IMR-90 (cell line): ENCODE measurements at regions not wholly inside any gene's neighbourhood (a gene's known extent, or its start where the extent isn't known, plus 50 kb on each side); places are given as distances from the start of the nearest gene placed in this dataset.

ENCODE experiments used
- BHLHE40 ChIP-seq: fragments of 150-350 bp; IDR thresholded peaks from 2 replicates; pipeline ENCODE4 v1.6.1; 2016; ENCODE audit warnings: mild to moderate bottlenecking, low read depth, low read length
- CEBPB ChIP-seq: IDR thresholded peaks from 2 replicates; pipeline ENCODE4 v1.6.1; 2012; ENCODE audit warnings: low read depth, low read length, improper control_type of control experiment
- ELK1 ChIP-seq: fragments of 150-350 bp; IDR thresholded peaks from 2 replicates; pipeline ENCODE4 v1.6.1; 2016; ENCODE audit warnings: low read depth, mild to moderate bottlenecking, low read length, moderate library complexity, borderline replicate concordance
- FOS ChIP-seq: fragments of 150-350 bp; IDR thresholded peaks from 2 replicates; pipeline ENCODE4 v1.6.1; 2016; ENCODE audit warnings: low read depth, low read length
- MAFK ChIP-seq: IDR thresholded peaks from 2 replicates; pipeline ENCODE4 v1.6.1; 2012; ENCODE audit warnings: low read depth, low read length, improper control_type of control experiment
- MXI1 ChIP-seq: IDR thresholded peaks from 2 replicates; pipeline ENCODE4 v1.6.1; 2012; ENCODE audit warnings: low read depth, mild to moderate bottlenecking, low read length, moderate library complexity, borderline replicate concordance
- POLR2A ChIP-seq: IDR thresholded peaks from 2 replicates; pipeline ENCODE4 v1.6.1; 2012; ENCODE audit warnings: mild to moderate bottlenecking, low read depth, low read length
- RAD21 ChIP-seq: IDR thresholded peaks from 2 replicates; pipeline ENCODE4 v1.6.1; 2012; ENCODE audit warnings: low read length, improper control_type of control experiment
- RFX5 ChIP-seq: IDR thresholded peaks from 2 replicates; pipeline ENCODE4 v1.8.0; 2012; ENCODE audit warnings: low read depth, mild to moderate bottlenecking, low read length, moderate library complexity
- SMC3 ChIP-seq: fragments of 150-350 bp; IDR thresholded peaks from 2 replicates; pipeline ENCODE4 v1.6.1; 2016; ENCODE audit warnings: low read depth, mild to moderate bottlenecking, antibody characterized with exemption, low read length, moderate library complexity
- USF2 ChIP-seq: fragments of 150-350 bp; IDR thresholded peaks from 2 replicates; pipeline ENCODE4 v1.6.1; 2017; ENCODE audit warnings: mild to moderate bottlenecking, antibody characterized with exemption, low read length, low read depth
- TF ChIP-seq, protein P1 (sequence below): conservative IDR thresholded peaks from 2 replicates; pipeline ENCODE4 v1.5.1; 2012; ENCODE audit warnings: mild to moderate bottlenecking, low read depth, low read length, improper control_type of control experiment

DNA sequence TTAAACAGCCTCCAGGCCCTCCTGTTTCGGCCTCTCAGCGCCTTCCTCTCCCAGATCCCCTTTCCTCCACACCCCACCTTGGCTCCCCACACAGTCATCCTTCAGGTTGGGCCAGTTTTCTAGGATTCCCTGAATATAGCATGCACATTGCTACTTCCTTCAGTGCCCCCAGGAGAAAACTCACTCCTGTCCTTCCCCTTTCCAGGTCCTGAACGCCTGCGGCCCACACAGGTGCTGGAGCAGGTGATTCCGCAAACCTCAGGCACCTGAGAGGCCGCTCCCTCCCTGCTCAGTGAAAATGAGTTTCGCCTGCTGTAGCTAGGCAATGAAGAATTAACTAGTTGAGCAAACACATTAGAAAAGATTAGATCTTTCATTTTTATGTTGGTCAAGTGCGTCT is 185.0 kb downstream of the MED10 start:
- TF ChIP-seq SMC3 (no peak), RAD21 (no peak), FOS (no peak), POLR2A (no peak), MAFK (no peak), RFX5 (no peak), MXI1 (no peak), ELK1 (no peak), CEBPB (no peak), BHLHE40 (no peak), USF2 (no peak)
- TF ChIP-seq, protein P1, sequence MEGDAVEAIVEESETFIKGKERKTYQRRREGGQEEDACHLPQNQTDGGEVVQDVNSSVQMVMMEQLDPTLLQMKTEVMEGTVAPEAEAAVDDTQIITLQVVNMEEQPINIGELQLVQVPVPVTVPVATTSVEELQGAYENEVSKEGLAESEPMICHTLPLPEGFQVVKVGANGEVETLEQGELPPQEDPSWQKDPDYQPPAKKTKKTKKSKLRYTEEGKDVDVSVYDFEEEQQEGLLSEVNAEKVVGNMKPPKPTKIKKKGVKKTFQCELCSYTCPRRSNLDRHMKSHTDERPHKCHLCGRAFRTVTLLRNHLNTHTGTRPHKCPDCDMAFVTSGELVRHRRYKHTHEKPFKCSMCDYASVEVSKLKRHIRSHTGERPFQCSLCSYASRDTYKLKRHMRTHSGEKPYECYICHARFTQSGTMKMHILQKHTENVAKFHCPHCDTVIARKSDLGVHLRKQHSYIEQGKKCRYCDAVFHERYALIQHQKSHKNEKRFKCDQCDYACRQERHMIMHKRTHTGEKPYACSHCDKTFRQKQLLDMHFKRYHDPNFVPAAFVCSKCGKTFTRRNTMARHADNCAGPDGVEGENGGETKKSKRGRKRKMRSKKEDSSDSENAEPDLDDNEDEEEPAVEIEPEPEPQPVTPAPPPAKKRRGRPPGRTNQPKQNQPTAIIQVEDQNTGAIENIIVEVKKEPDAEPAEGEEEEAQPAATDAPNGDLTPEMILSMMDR: no peak
